NCI-H524 (cell line): ENCODE measurements at regions not wholly inside any gene's neighbourhood (a gene's known extent, or its start where the extent isn't known, plus 50 kb on each side); places are given as distances from the start of the nearest gene placed in this dataset.
A peak's percentile ranks its signal among the peaks of the same experiment; 100 is the strongest.
"Not testable (repeated sequence)": the region's sequence is repeated elsewhere in the genome, so short reads cannot be mapped to it uniquely, and the experiment has no call there.

Source experiments
- DNase-seq, 2 experiments: peaks; one replicate each; lab custom pipeline; 2025; lab: John Stamatoyannopoulos, UW

DNA sequence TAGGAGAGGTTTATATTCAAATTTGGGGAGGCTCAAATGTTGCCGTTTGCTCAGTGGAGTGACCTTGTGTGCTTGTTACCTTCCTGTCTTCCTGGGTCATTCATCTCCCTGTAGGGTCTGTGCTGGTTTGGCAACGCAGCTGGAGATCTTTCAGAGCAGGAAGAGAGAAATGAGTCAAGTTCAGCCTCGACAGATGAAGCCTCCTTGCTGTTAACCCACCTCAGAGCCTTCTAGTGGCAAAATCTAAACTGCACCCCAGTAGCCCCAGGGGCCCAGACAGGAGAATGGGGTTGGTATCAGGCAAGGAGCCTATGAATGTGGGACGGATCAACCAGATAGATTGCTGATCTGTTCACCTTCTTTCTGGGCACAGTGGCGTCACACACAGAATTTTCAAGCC is 999.3 kb downstream of the VRK1 start:
- no peak for DNase-seq

DNA sequence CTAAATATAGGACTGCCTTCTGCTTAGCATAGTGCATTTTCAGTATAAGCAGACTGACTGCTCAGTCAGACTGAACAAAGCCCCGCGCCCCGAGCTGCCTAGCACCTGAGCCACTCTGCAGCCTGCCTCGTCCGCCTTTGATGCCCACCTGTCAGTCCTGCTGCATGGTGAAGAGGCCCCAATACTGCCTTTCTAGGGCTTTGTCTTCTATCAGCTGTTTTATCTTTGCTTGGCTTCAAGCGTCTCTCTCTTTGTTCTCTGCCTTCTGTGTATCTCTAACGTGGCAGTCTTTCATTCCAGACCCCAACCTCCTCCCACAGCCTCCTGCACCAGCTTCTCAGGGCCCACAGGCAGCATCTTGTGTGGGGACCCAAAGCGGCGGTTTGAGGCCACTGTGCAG is 1001.0 kb downstream of the VRK1 start:
- DNase-seq: no peak

DNA sequence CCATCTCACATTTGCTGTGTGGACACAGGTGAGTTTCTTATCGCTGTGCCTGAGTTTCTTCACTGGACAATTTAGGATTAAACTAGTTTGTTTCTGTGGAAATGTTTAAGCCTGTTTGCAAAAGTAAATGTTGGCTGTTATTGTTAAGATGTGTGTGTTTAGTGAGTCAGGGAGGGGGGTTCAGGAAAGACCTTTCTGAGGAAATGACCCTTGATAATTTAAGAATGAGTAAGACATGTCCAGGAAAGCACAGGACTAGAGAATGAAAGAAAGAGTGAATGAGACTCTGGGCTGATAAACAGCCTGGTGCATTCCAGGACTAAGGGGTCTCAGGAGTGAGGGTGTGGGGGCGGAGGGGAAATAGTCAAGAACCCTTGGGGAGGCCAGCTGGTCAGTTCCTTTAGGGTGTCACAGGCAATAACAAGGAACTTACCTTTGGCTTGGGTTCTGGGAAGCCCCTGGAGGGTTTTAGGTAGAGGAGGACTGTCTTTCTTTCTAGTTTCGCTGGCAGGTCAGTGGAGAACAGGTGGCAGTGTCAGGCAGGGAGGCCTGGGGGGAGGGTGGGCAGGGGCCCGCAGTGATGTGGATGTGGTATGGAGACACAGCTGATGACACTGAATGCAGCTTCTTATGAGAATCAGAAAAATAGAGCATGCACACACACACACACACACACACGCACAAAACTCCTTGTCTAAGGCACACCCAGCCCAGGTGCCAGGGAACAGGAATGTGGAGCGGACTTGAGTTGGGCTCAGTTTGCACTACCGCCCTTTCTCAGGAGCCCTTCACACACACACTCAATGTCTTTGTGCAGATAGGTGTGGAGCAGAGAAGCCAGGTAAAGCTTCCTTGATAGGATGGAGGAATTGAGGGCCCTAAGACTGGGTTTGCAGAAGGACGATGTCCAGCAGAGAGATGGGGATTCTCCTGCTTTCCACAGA is 1005.5 kb downstream of the VRK1 start:
- DNase-seq: no peak

DNA sequence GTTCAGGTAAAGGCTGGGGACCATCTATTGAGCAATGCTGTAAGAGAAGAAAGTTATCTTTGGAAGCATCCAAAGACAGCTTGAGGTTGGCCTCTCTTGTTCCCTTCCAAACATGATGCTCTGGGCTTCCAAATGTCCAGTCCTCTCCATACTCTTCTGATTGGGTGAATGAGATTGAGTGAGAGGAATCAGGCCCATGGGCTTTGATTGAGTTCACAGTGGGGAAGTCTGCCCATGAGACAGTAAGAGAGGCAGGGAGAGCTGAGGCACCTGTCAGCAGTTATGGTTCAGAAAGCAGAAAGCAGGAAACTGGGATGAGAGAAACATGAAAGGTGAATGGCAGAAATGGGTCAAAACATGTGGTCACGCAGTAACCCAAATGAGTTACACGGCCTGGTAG is 1006.9 kb downstream of the VRK1 start:
- DNase-seq: no peak

DNA sequence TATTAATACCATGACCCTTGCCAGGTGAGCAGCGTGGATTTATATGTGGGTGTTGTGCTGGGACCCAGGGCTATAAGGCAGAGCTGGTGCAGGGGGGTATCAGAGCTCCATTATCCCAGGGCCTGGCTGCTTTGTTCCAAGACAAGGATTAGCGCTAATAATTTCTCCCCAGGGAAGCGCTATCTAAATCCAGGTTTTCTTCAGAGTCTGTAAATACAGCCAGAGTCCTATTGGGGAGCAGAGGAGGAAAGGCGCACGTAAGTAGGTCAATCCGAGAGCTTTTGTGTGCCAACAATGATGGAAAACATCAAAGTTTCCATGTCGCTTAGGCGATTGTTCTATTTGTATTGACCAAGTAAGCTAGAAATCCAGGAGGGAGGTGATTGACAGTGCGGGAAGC is 1009.7 kb downstream of the VRK1 start:
- no peak for DNase-seq

DNA sequence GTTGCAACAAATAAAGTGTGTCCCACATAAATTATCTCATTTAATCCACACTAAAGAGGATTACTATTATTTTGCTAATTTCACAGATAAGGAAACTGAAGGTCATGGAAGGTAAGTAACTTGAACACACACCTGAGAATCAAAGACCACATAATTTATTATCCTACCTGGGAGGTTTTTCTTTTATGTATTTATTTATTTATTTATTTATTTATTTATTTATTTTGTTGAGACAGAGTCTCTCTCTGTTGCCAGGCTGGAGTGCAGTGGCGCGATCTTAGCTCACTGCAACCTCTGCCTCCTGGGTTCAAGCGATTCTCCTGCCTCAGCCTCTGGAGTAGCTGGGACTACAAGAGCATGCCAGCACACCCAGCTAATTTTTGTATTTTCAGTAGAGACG is 1011.4 kb downstream of the VRK1 start:
- not testable (repeated sequence) for DNase-seq

DNA sequence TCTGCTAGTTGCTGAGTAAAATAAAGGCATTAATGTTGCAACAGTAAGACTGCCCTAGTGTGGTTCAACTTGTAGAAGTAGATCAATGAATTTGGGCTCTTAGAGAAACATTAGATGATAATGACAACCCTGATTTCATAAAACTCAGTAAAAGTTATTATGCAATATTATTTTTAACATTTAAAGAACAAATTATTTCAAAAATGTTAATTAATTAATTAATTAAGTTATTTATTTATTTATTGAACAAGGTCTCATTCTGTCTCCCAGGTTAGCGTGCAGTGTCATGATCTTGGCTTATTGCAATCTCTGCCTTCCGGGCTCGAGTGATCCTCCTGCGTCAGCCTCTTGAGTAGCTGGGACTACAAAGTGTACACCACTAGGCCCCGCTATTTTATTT is 1016.4 kb downstream of the VRK1 start:
- no peak for DNase-seq

DNA sequence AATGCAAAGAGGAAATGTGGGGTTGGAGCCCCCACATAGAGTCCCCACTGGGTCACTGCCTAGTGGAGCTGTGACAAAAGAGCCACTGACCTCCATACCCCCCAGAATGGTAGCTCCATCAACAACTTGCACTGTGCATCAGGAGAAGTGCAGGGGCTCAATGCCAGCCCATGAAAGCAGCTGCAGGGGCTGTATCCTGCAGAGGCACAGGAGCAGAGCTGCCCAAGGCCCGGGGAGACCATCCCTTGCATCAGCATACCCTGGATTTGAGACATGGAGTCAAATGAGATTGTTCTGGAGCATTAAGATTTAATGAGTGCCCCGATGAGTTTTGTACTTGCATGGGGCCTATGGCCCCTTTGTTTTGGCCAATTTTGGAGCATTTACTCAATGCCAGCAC is 1023.6 kb downstream of the VRK1 start:
- no peak for DNase-seq

DNA sequence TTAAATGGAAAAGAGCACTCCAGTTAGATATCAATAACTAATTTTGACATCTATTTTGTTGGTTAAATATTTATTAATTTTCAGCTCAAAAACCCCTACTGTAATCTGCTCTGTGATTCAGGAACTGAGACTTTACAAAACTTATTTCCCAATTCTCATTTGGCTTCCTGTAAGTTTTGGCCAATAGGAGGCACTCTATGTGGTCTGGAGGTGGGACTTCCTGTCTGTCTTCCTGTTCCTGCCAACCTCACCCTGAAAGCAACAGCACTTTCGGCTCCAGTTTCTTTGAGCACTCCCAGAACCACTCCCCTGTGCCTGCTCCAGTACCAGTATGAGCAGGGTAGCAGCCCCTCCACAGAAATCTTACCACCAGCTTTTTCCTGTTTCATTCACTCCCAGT is 1027.0 kb downstream of the VRK1 start:
- DNase-seq: no peak

DNA sequence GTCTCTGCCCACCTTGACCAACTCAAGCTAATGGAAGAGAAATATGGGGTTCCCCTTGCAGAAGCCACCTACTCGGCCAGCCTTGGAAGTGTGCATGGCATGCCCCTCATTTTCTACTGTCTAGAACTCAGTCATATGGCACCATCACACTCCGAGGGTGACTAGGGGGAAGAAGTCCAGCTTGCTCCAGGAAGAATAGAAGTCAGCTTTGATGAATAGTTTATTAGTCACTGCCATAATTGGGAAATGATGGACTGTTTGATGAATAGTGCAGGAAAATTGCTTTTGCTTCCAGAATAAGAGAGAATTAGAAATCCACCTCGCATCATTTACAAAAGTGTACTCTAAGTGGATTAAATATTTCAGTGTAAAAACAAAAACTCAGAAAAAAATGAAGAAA is 1030.6 kb downstream of the VRK1 start:
- no peak for DNase-seq

DNA sequence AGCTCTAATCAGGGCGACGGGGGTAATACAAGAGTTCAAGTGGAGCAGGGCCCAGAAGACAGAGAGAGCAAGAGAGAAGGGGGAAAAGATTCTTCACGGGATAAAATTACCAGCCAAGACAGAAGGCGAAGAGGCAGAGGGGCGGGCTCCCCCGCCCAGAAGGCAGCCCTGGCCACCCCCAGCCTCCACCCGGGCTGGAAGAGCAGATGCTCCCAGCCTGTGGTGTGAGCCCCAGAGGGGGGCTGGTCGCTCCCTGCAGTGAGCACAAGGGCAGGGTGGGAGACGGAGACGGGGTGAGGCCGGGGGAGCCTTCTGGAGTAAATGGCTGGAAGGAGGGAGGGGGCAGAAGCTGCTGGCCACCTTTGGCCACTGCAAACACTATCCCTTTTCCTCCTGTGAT is 1035.6 kb downstream of the VRK1 start:
- DNase-seq: peak; percentile 100

DNA sequence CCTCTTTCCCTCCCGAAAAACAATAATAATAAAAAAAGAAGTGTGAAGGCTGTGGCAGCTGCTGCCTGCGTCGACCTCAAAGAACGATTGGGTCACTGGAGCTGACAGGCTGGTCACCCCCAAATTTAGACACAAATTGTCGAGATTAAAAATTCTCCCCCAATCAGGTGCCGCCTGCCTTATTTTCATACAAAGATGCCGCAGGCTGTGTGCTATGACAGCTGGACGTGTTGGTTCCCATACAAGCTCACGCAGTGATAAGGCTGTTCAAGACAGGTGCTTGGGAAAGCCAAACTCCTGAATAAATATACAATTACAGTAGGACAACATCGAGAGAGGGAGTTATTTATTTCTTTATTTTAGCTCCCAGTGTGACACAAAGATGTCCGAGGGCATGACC is 1041.8 kb downstream of the VRK1 start:
- DNase-seq: peak; percentile 48 to 77

DNA sequence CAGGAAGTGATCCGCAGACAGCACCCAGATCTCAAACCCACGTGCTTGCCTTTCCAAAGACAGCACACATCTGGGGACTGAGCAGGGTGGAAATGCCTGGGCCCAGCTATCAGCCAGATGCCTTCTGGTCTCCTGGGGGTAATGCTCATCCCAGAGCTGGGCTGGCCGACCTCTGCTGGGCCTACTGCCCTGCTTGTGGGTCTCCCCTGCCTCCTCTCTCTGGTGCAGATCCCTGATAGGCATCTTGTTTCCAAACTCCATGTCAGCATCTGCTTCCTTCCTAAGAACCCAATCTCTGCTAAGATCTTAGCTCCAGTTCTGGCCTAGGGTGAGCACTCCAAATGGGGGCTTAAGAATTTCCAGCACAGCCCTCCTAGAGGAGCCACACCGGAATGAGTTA is 1043.0 kb downstream of the VRK1 start:
- peak in 1 of 2 experiments; percentile 32 for DNase-seq

DNA sequence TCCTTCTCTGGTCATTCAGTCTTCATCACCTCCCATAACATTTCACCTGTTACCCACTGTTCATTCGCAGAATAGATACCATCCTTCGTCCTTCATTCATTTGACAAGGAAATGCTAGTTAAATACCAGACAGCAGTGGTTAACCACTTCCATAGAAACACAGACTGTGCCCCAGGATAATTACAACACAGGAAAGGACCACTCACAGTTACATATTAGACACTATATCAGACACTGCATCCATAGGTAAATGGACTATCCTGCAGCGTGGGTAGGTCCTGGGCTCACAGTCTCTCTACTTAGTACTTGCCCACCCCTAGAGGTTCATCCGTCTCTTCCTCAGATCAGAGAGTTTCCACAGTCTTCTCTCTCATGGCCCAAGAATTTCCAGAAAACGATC is 1044.6 kb downstream of the VRK1 start:
- DNase-seq: no peak

DNA sequence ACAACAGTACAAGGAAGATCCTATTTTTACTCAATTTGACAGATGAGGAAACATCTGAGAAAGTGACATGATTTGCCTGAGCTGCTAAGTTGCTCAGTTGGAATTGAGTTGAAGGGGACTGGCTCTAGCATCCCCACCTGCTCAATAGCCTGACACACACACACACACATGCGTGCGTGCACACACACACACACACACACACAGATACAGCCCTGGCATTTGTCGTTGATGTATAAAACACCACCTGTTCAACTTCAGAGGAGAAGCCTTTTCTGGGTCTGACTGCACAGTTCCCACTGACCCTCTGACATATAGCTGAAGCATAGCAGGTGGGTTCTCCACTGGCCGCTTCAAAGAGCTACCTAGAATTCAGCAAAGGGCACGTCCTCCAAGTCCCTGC is 1045.9 kb downstream of the VRK1 start:
- DNase-seq: no peak

DNA sequence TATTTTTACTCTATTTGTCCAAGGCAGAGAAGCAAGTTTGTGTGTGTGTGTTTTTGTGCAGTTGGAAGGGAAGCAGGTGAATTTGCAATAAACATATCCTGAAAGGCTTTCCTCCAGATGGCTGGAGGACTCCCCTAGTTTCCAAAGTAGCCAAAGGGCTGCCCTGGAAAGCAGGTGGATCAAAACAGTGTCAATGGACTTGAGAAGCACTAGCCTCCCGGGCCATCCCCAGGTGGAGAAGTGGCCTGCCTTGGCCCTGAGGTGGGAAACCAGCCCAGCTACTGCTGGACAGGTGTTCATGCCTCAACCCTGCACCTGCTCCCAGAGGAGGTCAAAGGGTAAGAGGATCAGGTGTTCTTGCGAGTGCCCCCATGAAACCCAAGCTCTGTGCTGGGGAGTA is 1046.9 kb downstream of the VRK1 start:
- DNase-seq: no peak

DNA sequence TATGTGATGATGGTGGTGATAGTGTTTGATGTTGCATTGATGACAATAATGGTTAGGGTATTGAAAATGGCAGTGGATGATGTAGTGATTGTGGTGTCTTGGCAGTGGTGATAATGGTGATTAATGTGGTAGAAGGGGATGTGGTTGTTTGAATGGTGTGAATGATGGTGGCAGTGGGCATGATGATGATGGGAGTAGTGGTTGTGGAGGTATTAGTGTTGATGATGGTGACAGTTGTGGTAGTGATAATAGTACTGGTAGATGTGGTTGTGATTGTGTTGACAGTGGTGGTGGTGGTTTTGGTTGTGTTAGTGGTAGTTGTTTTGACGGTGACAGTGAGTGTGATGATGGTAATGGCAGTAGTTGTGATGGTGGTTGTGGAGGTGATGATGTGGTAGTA is 1049.0 kb downstream of the VRK1 start:
- DNase-seq: no peak

DNA sequence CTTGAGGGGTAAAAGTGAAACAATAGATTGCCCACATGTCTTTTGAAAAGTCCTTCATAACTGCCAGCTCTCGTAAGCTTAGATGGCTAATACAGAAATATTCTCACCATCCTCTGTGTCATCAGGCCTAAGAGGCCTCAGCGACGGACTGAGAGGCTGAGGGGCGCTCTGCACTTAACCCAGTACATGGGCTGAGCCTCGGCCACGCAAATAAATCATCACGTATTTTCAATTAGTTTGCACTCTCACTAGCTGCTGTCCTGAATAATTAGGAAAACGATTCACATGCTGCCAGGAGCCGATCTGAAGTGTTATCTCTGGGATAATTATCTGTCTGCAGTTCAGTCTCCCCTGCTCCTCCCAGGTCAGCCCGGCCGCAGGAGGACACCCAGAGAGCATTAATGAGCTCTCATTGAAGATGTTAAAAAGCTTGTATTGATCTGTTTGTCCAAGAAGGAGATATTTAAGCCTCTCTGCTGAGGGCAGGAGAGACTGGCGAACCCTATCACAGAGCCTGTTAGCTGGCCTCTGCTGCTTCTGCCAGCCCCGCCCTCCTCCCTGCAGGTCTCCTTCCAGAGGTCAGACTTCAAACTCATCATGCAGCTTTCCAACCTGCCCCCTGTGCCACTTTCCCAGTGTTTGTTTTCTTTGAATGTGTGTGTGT is 1051.3 kb downstream of the VRK1 start:
- DNase-seq: peak; percentile 42 to 56

DNA sequence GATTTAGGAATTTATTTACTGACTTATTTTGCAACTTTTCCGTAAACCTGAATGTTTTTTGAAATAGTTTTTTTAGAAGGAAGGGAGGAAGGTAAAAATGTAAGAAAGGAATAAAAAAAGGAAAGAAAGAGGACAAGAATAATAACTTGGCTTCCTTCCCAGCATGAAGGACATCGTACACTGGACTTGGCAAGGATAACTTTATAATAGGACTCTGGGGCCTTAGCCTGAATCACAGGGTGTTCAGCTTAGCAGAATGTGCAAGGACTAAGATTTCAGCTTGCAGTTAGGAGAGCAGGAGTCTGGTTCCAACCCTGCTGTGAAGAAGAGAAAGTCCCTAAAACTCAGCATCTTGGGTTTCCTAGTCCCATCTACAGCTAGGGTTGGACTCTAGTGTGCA is 1053.3 kb downstream of the VRK1 start:
- no peak for DNase-seq

DNA sequence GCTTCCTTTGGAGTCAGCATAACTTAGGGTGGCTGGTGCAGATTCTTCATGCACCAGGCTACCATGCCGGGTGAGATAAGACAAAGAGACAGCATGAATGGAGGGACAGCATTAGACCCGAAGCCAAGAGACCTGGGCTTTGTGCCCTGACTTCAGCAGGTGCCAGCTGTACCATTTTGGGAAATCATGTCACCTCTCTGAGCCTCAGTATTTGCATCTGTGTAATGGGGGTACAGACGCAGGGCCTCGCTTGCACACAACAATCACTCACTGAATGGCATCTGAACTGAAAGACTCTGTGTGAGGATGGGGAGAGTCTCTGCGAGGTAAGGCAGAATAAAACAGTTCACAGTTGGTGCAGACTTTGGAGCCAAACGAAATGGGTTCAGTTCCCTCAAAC is 1053.7 kb downstream of the VRK1 start:
- DNase-seq: no peak

DNA sequence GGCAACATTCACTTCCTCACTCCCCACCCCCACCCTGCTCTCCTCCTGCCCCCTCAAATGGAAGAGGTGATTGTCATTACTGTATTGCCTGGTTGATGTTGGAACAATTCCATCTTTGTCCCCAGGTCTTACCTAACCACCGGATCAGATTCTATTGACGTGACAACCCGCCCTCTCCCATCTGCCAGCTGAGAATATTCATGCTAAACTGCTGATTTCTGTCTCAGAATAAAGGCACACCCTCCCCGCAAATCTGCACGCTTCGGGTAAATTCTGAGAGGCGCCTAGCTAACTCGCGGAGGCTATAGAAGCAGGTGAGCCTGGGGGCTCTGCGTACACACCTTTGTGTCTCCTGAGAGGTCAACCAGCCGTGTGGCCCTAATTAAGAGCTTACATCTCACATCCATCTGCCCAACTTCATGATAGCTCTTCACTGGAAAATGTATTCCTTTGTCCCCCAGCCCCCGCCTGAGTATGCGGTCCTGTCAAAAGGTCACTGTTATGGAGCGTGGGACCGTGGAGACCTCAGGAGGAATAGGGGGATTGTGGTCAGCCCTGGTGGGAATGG is 1054.3 kb downstream of the VRK1 start:
- DNase-seq: peak; percentile 53 to 81

DNA sequence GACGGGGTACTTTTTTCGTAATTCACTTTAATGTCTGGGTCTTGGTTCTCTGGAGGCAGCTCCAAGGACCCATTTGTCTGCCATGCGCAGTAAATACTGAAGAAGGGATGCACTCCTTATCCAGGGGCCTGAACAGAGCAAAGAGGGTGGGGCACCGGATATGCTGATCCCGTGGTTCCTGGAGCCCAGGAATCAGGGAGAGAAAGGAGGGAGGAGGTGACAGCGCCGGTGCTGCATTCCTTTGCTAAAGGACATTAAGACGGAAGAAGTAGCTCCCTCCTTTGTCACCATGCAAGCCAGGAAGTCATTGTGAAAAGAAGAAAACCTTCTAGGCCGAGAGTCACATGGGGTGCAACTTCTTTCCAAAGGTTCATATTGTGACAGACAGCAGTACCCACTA is 1057.7 kb downstream of the VRK1 start:
- DNase-seq: no peak

DNA sequence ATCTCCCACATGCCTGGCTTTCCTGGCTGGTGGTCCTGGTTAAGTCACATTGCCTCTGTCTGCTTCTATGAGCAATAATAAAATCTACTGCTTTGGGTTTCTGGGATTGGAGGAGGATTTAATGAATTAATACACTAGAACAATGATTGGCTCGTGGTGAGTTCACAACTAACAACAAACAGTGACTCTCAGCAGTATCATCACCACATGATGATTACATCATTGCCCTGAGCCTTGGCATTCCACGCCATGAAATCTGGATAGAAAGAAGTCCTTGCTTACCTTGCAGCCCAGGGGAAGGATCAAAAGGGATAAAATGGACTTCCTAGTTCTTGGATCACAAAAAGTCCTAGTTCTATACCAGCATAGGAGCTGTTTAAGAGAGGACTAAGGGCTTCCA is 1069.0 kb downstream of the VRK1 start:
- no peak for DNase-seq
